C4-2B (cell line): ENCODE measurements at regions not wholly inside any gene's neighbourhood (a gene's known extent, or its start where the extent isn't known, plus 50 kb on each side); places are given as distances from the start of the nearest gene placed in this dataset.
"Not testable (repeated sequence)": the region's sequence is repeated elsewhere in the genome, so short reads cannot be mapped to it uniquely, and the experiment has no call there.

Source experiments
- CTCF ChIP-seq: fragments of 450-650 bp; conservative IDR thresholded peaks from 2 replicates; pipeline ENCODE4 v1.5.1; 2017; ENCODE audit warnings: mild to moderate bottlenecking
- ZFX ChIP-seq: fragments of 450-650 bp; IDR thresholded peaks from 2 replicates; pipeline ENCODE4 v1.6.1; 2017

- TF ChIP-seq CTCF, ZFX: not testable (repeated sequence)
Observed at GRCh38 chr13:54069958-54070357, 1041.3 kb downstream of the OLFM4 start.
